ENCODE measurements at regions not wholly inside any gene's neighbourhood (a gene's known extent, or its start where the extent isn't known, plus 50 kb on each side); places are given as distances from the start of the nearest gene placed in this dataset.

DNA sequence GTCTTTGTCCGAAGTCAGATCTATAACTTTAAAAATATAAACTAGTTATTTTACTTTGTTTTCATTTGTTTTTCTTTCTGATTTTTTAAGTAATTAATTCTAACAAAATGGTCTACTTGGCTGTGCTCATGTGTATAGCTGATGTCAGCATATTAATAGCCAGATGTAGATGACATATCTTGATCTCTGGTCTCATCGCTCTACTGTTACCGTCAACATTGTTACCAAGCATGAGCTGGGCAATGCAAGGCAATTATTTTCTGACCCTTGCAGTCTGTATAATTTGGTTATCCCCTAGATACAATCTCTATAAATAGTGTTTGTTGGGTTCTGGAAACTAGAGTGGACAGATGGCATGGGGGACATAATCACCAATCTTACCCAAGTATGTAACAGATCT lies 151.6 kb upstream of the PTPRK start:
- DNase-seq (ENCODE audit: low read depth, low spot score), result no peak

DNA sequence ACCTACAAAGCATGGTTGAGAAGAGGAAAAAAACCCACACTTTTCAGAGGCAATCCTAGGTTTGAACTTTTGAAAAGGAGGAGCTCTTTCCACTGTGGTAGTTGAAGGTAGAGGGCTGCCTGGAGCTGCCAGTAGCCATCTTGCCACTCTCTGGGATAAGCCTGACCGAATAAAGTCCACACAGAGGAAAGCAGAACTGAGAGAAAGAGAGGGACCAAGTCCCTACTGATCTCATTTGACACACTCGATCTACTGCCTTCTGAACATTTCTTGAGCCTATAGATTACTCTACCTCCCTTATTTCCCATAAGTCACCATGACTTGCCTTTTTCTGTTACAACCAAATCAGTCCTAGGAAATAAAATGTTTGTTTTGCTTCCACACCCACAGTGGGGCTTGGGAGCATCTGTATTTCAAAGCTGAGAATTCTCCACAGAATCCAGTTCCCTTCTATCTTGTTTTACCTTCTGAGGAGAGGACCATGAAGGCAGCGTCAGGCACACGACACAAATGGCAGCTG lies 147.0 kb upstream of the PTPRK start:
- DNase-seq (ENCODE audit: low read depth, low spot score), result no peak

DNA sequence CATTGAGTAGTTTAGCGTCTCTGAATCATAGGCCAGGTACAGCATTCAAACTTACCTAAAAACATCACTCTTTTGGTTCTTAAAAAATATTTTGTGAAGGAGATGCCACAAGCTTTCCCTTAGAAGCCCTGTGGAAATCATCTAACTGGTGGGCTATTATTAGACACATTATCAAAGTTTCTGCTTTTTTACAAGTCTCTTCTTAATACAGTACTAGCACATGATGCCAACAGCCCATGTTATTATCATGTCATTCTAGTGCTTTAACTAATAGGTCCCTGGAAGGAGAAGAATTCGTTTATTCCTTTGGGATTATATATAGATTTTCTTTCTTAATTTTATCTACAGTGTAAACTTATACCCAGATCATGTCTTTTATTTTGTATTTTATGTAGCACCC lies 146.0 kb upstream of the PTPRK start:
- DNase-seq (ENCODE audit: low read depth, low spot score), result no peak

DNA sequence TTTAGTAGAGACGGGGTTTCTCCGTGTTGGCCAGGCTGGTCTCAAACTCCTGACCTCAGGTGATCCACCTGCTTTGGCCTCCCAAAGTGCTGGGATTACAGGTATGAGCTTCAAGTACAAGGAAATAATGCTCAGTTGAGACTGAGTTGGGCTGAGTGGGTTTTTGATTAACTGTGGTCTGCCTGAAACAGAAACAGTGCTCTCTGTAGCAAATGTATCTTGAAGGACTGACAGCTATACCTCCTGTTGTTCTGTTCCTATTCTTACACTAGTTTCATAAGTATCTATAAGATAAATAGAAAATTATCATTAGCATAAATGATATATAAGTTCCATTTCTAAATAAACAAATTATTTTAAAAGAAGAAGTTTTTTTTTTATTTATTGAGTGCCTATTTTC lies 142.8 kb upstream of the PTPRK start:
- no peak for DNase-seq (ENCODE audit: low read depth, low spot score)

DNA sequence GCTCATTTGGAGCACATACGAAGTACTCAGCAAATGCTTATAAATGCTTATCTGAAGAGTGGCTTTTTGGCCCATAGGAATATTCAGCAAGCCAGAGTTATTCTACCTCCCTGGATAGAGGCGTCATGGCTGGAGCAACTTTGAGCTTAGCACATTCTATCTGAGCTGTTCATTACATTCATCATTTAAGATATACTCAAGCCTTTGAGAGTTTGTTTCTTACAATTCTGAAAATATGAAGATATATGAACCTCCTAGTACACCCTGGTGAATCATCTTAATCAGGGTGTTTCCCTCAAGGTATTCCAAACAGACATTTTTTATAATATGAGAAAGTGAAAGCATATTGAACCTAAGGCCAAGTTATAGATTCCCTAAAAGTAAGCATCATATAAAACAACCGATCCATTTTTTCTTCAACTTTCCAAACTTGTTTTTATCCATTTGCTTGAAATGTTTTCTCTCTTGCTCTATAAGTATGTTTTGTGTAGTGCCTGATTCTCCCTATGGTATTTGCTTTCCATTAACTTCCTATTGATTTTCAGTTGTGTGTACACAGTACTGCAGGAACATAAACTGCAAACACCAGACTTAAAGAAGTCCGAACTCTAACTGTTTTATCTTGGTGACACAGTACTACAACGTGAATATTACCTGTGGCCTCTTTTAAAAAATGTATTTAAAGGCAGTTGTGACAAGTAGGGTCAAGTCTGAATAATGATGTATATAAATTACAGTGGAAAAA lies 139.7 kb upstream of the PTPRK start:
- no peak for DNase-seq (ENCODE audit: low read depth, low spot score)

DNA sequence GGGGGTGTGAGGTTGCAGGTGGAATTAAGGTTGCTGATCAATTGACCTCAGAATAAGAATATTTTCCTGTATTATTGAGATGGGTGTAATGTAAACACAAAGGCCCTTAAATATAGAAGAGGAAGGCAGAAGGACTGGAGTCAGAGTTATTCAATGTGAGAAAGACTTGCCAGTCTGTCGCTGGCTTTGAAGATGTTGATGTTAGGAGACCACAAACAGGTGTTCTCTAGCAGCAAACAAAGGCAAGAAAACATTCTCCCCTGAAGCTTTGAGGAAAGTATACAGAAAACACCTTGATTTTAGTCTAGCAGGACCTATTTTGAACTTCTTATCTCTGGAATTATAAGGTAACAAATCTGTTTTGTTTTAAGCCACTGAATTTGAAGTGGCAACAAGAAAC lies 138.9 kb upstream of the PTPRK start:
- no peak for DNase-seq (ENCODE audit: low read depth, low spot score)

DNA sequence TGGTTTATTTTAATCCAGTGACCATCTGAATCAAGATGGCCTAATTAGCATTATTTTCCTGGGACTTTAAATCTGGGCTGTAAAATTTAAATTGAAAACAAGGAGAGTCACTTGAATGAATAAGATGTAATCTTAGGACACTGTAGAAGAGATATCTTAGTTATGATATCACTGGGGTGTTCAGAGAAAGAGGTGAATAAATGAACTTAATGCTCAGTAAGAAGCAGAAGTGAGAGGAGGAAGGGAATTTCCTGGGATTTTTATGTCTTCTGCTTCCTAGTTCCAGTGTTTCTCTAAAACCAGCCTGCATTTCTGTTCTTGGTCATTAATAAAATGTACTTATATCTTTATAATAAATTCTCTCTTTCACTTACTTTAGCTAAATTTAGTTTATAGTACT lies 136.8 kb upstream of the PTPRK start:
- DNase-seq (ENCODE audit: low read depth, low spot score), result no peak

DNA sequence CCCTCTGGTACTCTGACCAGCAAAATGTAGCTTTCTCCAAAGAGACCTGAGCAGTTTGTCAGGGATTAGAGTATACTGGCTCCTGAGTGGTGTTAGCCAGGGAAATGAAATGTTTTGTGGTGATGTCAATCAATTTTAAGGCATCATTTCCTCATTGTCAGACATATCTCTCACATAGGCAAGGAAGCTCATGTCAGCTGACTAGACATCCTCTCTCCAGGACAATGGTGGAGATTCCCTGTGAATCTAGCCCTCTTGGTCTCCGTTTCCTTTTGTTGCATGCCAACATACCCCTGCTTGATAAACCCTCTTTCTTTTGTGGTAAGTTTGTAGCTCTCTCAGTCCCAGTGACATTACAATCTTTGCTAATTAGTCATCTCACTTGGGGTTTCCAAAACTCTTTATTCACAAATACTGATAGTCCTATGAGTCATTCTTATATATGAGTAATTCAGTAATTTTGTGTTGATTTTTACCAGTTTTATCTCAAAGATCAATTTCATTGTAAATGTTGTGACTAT lies 135.6 kb upstream of the PTPRK start:
- DNase-seq (ENCODE audit: low read depth, low spot score), result peak; percentile 16

DNA sequence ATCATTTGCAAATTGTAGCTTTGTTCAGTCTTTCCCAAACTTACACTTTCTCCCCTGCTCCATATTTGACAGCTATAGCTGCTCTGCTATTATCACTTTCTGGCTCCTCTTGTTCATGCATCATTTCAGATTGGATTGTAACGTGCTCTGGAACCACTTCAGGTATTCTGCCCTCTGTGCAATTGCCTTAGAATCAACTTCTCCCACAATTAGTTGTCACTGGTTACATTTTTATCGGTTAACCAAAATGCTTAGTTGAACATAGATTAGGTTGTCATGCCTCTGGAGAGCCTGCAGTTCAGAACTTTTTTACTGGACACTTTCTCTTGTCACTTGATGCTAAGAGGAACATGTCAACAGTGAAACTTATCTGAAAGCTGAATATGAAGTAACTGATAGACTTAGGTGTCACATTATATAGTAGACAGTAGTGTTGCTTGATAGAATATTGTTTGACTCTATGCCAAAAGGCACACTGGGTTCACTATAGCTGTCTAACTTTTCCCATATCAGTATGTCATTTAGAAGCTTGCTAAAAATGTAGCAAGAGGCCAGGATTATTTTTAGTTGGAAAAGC lies 127.7 kb upstream of the PTPRK start:
- DNase-seq (ENCODE audit: low read depth, low spot score), result no peak

DNA sequence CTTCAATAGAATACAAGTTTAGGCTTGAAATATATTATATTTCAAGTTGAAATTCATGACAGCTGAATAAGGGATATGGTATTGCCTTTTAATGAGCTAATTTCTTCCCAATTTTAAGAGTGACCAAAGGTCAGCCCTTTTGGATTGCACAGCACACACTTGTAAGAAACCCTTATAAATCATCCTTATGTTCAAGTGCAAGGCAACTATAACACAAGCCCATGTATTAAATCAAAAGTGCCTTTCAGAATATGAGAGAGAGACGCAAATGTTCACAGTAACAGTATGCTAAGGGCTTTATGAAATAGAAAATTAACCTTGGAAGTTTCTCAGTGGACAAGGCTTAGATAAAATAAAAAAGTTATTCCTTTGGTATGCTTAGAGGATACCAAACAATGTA lies 121.7 kb upstream of the PTPRK start:
- no peak for DNase-seq (ENCODE audit: low read depth, low spot score)

DNA sequence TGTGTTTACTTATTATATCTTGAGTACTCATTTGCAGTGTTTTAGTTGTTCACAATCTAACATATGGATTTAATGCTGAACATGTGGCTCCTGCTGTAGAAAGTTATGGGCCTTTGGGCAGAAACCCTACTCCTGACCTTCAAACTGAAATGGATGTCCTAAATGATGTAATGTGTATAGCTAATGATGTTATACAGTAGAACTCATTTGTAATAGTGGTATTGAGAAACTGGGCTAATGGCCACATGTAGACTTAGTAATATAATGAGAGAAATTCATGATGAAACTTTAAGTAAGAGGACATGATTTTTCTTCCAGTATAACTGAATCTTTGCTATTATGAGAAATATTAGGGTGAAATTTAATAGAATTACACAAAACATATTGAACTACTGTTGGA lies 121.3 kb upstream of the PTPRK start:
- no peak for DNase-seq (ENCODE audit: low read depth, low spot score)

DNA sequence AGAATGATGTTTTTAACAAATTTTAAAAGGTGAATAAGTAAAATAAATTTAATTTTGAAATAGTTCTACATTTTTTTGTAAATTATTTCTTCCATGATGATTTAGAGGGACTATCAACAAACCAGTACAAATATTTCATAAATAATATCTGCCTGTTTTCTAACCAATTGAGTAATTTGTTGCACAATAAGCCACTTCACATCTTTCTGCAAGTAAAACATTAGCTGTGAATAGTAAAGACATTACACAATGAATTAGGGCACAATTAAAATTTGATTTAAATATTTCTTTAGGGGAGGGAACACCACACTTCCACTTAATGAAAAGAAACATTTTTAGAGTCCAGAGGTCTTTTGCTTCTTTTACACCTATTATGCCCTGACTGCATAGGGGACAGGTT lies 118.4 kb upstream of the PTPRK start:
- no peak for DNase-seq (ENCODE audit: low read depth, low spot score)

DNA sequence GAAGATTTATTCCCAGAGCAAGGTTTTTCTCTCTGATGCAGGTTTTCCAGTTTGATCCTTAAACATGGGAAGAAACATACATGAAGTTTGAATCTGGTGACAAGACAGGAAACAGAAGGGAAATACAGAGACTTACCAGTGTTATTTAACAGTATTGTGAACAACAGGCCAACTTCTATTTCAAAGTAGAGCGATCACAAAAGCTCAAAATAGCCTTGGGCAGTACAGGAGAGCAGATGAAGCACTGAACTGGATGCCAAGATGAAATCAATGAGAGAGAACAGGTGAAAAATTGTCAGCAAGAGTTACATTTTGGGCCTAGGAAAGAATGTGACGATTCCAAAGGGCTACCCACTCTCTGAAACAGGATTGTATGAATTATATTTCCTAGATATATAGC lies 114.8 kb upstream of the PTPRK start:
- no peak for DNase-seq (ENCODE audit: low read depth, low spot score)

DNA sequence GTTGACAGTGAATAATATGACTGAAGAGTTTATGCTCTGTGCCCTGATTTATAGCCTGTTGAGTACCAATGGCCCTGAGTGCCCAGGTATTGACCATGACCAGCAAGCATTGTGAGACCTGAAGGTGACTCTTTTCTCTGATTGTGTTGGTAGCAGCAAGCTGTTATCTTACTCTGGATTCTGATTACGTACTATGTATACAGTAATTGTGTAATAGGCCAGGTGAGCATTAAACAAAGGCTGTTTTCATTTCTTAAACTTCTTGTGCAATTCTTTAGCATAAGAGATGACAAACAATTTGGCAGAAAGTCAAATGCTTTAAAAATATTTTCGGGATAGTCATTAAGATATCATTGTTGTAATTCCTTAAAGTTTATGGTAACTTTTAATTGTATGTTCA lies 111.7 kb upstream of the PTPRK start:
- DNase-seq (ENCODE audit: low read depth, low spot score), result no peak

DNA sequence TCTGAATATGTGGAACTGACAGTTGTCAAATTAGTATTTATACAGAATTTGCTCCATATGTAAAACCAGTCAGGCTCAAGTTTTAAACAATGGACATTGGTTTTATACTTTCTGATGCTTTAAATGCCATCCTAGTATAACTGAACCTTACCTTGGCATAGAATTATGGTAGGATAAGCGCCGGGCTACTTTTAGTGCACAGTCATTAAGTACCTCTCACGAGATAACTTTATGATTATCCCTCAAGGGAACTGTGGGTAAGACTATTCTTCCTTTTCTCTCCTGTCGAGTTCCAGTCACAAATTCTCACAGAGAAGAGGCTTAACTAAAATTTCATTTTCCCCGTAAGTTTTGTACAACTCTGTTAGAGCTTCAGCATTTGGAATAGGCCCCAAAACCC lies 110.6 kb upstream of the PTPRK start:
- no peak for DNase-seq (ENCODE audit: low read depth, low spot score)

DNA sequence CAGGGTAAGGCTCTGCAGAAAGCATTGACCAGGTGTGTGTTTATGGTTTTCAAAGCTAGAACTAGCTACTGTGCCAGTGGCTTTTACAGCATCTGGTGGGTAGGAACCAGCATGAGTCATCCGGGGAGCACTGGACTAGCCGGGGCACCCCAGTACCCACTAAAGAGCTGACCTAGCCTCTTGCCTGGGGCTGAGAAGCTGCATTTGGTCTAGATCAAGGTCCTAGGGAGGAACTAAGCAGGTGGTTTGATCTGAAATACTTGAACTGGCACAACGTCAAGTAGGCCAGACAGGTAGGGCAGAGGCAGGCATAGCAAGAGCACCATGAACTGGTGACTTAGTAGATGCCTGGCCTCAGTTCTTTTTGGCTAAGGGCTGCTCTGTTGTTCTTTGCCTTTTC lies 109.8 kb upstream of the PTPRK start:
- DNase-seq (ENCODE audit: low read depth, low spot score), result no peak

DNA sequence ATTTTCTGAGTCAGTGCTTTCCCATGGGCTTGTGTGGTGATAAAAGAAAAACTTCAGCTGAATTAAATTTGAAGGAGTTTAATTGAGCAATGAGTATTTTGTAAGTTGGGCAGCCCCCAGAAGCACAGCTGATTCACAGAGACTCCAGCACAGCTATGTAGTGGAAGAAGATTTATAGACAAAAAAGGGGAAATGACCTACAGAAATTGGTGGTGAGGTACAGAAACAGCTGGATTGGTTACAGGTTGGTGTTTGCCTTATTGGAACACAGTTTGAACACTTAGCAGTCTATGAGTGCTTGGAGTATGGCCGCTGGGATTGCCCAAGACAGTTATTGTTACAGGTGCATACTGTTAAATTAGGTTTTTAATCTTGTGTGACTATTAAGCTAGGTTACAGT lies 96.9 kb upstream of the PTPRK start:
- DNase-seq (ENCODE audit: low read depth, low spot score), result no peak

DNA sequence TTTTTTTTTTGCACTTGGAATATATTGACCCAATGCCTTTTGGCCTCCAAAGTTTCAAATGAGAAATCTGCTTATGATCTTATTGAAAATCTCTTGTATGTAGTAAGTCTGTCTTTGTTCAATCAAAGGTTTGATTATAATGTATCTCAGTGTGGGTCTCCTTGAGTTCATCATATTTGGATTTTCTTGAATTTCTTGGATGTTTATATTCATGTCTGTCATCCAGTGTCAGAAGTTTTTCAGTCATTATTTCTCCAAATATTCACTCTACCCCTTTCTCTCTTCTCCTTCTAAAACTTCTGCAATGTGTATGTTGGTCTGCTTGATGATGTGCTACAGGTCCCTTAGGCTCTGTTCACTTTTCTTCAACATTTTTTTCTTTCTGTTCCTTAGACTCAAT lies 95.9 kb upstream of the PTPRK start:
- no peak for DNase-seq (ENCODE audit: low read depth, low spot score)

DNA sequence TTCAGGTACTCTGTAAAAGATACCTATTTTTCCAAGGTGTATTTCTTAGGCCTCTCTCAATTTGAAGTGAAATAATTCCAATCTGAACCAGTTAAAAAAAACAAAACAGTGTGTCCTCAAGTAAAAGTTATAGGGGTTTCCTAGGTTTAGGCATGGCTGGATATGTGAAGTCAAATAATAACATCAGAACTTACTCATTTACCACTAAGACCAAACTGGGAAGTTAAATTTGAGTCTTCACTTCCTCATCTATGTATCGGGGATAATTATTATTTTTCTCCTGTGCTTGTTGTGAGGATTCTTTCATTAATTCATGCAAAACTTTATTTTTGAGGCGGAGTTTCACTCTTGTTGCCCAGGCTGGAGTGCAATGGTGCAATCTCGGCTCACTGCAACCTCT lies 86.2 kb upstream of the PTPRK start:
- no peak for DNase-seq (ENCODE audit: low read depth, low spot score)

DNA sequence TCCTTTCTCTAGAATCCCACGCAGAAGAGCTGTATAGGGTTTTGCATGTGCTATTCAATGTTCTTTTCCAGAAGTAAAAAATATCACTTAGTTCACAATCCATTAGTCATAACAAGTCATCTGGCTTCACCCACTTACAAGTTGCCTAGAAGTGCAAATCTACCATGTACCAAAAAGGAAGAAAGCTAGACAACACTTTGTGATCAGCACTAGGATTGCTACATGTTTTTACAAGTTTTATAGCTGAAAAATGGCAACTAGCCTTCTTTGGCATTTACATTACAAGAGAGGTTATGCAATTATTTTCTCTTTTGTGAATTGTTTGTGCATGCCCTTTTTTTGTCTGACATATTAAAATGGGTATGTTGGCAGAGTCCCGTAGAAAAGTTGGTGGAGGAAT lies 85.6 kb upstream of the PTPRK start:
- DNase-seq (ENCODE audit: low read depth, low spot score), result no peak

DNA sequence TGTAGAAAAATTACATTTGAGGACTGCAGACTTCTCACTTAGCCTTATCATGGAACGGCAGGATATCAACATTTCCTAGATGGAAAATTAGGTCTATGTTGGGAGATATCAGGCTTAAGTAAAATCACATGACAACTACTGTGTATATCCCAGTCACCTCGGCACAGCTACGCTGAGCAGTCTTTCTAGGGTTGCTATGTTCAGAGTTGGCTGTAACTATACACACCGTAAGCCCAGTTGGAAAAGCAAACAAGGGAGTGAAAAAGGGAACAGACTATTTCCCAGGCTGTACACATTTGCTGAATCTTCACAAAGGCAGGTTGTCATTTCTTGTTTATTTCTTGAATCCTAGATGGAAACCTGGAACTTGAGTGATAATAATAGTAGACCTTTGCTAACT lies 80.7 kb upstream of the PTPRK start:
- no peak for DNase-seq (ENCODE audit: low read depth, low spot score)

DNA sequence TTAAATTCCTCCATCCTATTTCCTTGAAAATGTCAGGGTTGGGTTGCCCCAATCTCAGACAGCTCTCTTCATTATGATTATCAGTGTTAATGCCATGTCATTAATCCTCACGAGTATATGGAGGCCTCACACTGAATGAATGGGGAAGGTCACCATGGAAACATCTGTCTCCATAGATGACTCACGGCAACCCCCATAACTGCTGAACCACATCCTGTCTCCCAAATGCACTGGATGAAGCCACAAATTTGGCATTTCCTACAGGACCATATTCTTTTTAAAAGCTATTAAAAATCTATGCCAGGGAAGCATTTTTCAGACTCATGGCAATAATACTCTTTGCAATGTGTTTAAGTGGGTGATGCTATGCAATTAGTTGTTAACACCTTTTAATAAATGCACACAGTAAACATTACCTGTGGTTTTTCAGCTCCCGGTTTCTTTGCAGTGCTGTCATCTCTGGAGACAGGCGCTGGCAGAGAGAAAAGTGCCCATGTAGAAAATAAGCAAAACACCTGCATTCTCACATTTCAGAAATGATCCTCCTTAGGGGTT lies 80.1 kb upstream of the PTPRK start:
- peak; percentile 39 for DNase-seq (ENCODE audit: low read depth, low spot score)

DNA sequence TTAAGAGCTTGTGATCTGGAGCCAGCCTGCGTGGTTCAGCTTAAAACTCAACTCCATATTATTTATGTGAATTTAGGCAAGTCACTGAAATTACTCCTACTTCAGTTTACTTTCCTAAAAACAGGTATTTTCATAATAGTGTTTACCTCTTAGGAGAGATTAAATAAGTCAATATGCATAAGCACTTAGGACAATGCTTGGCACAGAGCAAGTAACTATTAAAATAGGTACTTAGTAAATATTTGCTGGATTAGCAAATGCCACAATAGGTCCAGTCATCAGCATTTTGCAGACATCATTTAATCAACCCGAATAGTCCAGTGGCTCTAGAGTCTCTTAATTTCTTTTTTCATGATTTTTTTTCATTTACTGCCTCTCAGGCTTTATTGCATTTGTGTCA lies 78.6 kb upstream of the PTPRK start:
- no peak for DNase-seq (ENCODE audit: low read depth, low spot score)

Measured in brain pericyte (primary cell).